ENCODE measurements at regions not wholly inside any gene's neighbourhood (a gene's known extent, or its start where the extent isn't known, plus 50 kb on each side); places are given as distances from the start of the nearest gene placed in this dataset.
A peak's percentile ranks its signal among the peaks of the same experiment; 100 is the strongest.

- TF ChIP-seq CTCF (conservative IDR thresholded peaks at IDR 0.05): peak; percentile 80
- Mint-ChIP-seq H3K4me1 (no peaks in the 10 kb centered on the region), H3K27me3 (ENCODE audit: low read depth) (no peaks in the 10 kb centered on the region), H3K36me3 (ENCODE audit: low read depth) (no peaks in the 10 kb centered on the region), H3K4me3 (no peak overlapping the region), H3K27ac (ENCODE audit: unreplicated experiment) (no peak overlapping the region), H3K9me3 (no peaks in the 10 kb centered on the region)
- peak; percentile 33 for DNase-seq (ENCODE audit: low read depth, low spot score)
Measured at GRCh38 chr12:45543887-45544286, 185.6 kb upstream of the ARID2 start.

- H3K36me3 Mint-ChIP-seq (ENCODE audit: low read depth): no peaks in the 10 kb centered on the region
- TF ChIP-seq CTCF (conservative IDR thresholded peaks at IDR 0.05): no peak
- H3K4me3 Mint-ChIP-seq: no peak overlapping the region
- H3K4me1 Mint-ChIP-seq: no peaks in the 10 kb centered on the region
- DNase-seq (ENCODE audit: low read depth, low spot score): no peak
- no peaks in the 10 kb centered on the region for H3K27me3 Mint-ChIP-seq (ENCODE audit: low read depth)
- no peaks in the 10 kb centered on the region for H3K9me3 Mint-ChIP-seq
- H3K27ac Mint-ChIP-seq (ENCODE audit: unreplicated experiment): no peak overlapping the region
Measured at GRCh38 chr12:45546545-45546944, 183.0 kb upstream of the ARID2 start.

- no peak for TF ChIP-seq CTCF (conservative IDR thresholded peaks at IDR 0.05)
Measured at GRCh38 chr12:45547132-45547531, 182.4 kb upstream of the ARID2 start.

GRCh38 chr12:45547822-45548221, 181.7 kb upstream of the ARID2 start:
- TF ChIP-seq CTCF (conservative IDR thresholded peaks at IDR 0.05): no peak
- no peak overlapping the region for H3K4me3 Mint-ChIP-seq
- H3K27ac Mint-ChIP-seq (ENCODE audit: unreplicated experiment): no peak overlapping the region
- no peaks in the 10 kb centered on the region for H3K36me3 Mint-ChIP-seq (ENCODE audit: low read depth)
- H3K27me3 Mint-ChIP-seq (ENCODE audit: low read depth): no peaks in the 10 kb centered on the region
- no peak for DNase-seq (ENCODE audit: low read depth, low spot score)
- H3K9me3 Mint-ChIP-seq: no peaks in the 10 kb centered on the region
- no peaks in the 10 kb centered on the region for H3K4me1 Mint-ChIP-seq

More at GRCh38 chr12:45547132-45547531, 182.4 kb upstream of the ARID2 start:
- no peak overlapping the region for H3K4me3 Mint-ChIP-seq
- no peaks in the 10 kb centered on the region for H3K27me3 Mint-ChIP-seq (ENCODE audit: low read depth)
- no peaks in the 10 kb centered on the region for H3K4me1 Mint-ChIP-seq
- DNase-seq (ENCODE audit: low read depth, low spot score): no peak
- H3K9me3 Mint-ChIP-seq: no peaks in the 10 kb centered on the region
- H3K36me3 Mint-ChIP-seq (ENCODE audit: low read depth): no peaks in the 10 kb centered on the region
- H3K27ac Mint-ChIP-seq (ENCODE audit: unreplicated experiment): no peak overlapping the region

GRCh38 chr12:45548426-45548825, 181.1 kb upstream of the ARID2 start:
- no peaks in the 10 kb centered on the region for H3K4me1 Mint-ChIP-seq
- no peaks in the 10 kb centered on the region for H3K9me3 Mint-ChIP-seq
- TF ChIP-seq CTCF (conservative IDR thresholded peaks at IDR 0.05): no peak
- H3K4me3 Mint-ChIP-seq: no peak overlapping the region
- no peak for DNase-seq (ENCODE audit: low read depth, low spot score)
- no peaks in the 10 kb centered on the region for H3K36me3 Mint-ChIP-seq (ENCODE audit: low read depth)
- H3K27me3 Mint-ChIP-seq (ENCODE audit: low read depth): no peaks in the 10 kb centered on the region
- no peak overlapping the region for H3K27ac Mint-ChIP-seq (ENCODE audit: unreplicated experiment)
